ENCODE measurements at regions not wholly inside any gene's neighbourhood (a gene's known extent, or its start where the extent isn't known, plus 50 kb on each side); places are given as distances from the start of the nearest gene placed in this dataset.

DNA sequence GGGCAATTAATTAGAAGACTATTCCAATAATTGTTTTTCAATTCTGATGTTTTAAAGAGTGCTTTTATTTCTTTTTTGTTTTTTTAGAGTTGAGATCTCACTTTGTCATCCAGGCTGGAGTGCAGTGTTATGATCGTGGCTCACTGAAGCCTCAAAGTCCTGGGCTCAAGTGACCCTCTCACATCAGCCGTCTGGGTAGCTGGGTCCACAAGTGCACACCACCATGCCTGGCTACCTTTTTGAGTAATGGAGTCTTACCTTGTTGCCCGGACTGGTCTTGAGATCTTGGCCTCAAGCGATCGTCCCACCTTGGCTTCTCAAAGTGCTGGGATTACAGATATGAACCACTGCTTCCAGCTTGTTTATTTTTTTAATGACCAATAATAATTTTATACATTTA, 207.8 kb downstream of the NDFIP2 start:
- TF ChIP-seq, protein P1, sequence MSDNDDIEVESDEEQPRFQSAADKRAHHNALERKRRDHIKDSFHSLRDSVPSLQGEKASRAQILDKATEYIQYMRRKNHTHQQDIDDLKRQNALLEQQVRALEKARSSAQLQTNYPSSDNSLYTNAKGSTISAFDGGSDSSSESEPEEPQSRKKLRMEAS (IDR thresholded peaks at IDR 0.05), result no peak
- TF ChIP-seq YY1 (IDR thresholded peaks at IDR 0.05; ENCODE audit: extremely low read depth, insufficient replicate concordance, low read depth, low read length), result no peak
- TF ChIP-seq, protein P2, sequence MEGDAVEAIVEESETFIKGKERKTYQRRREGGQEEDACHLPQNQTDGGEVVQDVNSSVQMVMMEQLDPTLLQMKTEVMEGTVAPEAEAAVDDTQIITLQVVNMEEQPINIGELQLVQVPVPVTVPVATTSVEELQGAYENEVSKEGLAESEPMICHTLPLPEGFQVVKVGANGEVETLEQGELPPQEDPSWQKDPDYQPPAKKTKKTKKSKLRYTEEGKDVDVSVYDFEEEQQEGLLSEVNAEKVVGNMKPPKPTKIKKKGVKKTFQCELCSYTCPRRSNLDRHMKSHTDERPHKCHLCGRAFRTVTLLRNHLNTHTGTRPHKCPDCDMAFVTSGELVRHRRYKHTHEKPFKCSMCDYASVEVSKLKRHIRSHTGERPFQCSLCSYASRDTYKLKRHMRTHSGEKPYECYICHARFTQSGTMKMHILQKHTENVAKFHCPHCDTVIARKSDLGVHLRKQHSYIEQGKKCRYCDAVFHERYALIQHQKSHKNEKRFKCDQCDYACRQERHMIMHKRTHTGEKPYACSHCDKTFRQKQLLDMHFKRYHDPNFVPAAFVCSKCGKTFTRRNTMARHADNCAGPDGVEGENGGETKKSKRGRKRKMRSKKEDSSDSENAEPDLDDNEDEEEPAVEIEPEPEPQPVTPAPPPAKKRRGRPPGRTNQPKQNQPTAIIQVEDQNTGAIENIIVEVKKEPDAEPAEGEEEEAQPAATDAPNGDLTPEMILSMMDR (IDR thresholded peaks at IDR 0.05 in 2 of 3, conservative IDR thresholded peaks at IDR 0.05 in 1 of 3; ENCODE audit: borderline replicate concordance in 1 of 3, insufficient read depth in 1 of 3, low read depth in 2 of 3, low read length in 2 of 3), result no peak
- TF ChIP-seq, protein P3, sequence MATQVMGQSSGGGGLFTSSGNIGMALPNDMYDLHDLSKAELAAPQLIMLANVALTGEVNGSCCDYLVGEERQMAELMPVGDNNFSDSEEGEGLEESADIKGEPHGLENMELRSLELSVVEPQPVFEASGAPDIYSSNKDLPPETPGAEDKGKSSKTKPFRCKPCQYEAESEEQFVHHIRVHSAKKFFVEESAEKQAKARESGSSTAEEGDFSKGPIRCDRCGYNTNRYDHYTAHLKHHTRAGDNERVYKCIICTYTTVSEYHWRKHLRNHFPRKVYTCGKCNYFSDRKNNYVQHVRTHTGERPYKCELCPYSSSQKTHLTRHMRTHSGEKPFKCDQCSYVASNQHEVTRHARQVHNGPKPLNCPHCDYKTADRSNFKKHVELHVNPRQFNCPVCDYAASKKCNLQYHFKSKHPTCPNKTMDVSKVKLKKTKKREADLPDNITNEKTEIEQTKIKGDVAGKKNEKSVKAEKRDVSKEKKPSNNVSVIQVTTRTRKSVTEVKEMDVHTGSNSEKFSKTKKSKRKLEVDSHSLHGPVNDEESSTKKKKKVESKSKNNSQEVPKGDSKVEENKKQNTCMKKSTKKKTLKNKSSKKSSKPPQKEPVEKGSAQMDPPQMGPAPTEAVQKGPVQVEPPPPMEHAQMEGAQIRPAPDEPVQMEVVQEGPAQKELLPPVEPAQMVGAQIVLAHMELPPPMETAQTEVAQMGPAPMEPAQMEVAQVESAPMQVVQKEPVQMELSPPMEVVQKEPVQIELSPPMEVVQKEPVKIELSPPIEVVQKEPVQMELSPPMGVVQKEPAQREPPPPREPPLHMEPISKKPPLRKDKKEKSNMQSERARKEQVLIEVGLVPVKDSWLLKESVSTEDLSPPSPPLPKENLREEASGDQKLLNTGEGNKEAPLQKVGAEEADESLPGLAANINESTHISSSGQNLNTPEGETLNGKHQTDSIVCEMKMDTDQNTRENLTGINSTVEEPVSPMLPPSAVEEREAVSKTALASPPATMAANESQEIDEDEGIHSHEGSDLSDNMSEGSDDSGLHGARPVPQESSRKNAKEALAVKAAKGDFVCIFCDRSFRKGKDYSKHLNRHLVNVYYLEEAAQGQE (IDR thresholded peaks at IDR 0.05; ENCODE audit: low read depth), result no peak
- TF ChIP-seq RAD21 (IDR thresholded peaks at IDR 0.05; ENCODE audit: low read depth), result no peak
- TF ChIP-seq EGR1 (IDR thresholded peaks at IDR 0.05; ENCODE audit: low read depth), result no peak
- TF ChIP-seq POLR2A (IDR thresholded peaks at IDR 0.05; ENCODE audit: borderline replicate concordance, extremely low read depth, insufficient read depth, insufficient read length), result no peak
- no peak for TF ChIP-seq SP1 (IDR thresholded peaks at IDR 0.05; ENCODE audit: low read depth)
- no peak for TF ChIP-seq EZH2phosphoT487 (IDR thresholded peaks at IDR 0.05; ENCODE audit: borderline replicate concordance)
- TF ChIP-seq EZH2 (IDR thresholded peaks at IDR 0.05), result no peak
- no peak for TF ChIP-seq POLR2AphosphoS5 (IDR thresholded peaks at IDR 0.05; ENCODE audit: low read depth, low read length)
- TF ChIP-seq SIN3A (IDR thresholded peaks at IDR 0.05; ENCODE audit: low read depth), result no peak
- TF ChIP-seq ELF1 (IDR thresholded peaks at IDR 0.05; ENCODE audit: borderline replicate concordance, low read depth), result no peak
- no peak for TF ChIP-seq JUND (IDR thresholded peaks at IDR 0.05)
